Adipose tissue (tissue), 3 donors: ENCODE measurements at regions not wholly inside any gene's neighbourhood (a gene's known extent, or its start where the extent isn't known, plus 50 kb on each side); places are given as distances from the start of the nearest gene placed in this dataset.

Experiments
- H3K27ac ChIP-seq: one replicate; pipeline ENCODE4 v1.5.1; 2013; ENCODE audit warnings: low read depth, low read length
- WGBS, 3 donors: extraction: QIAGEN DNeasy Blood & Tissue Kit; methylation state at CpG; one replicate each; pipeline ENCODE4 v1.1.7; 2013; 5-methylcytosine and 5-hydroxymethylcytosine counted together
- donor health status: healthy with polysubstance abuse.
- donor health status: Bipolar disorder and iron deficiency.
- donor health status: healthy.

DNA sequence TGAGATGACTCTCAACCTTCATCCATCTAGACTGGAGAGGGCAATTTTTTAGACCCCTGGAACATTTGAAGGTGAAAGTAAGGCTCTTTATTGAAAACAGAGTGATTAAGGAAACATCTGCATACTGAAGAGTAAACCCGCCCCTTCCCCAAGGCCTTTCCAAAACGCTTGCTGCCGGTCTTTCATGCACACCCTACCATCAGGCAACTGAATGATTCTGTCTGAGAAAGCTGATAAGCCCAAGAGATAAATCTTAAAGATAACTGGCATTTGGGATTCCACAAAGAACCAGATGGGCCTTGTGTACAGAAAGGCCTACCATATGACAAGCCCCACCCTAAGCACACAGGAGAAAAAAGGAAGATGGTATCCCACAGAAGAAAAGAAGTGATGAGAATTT, 54.4 kb upstream of the PIK3R1 start:
- WGBS, 3 donors: 61 to 74% (median 69%) methylated on average over 3 of the region's 3 CpGs

DNA sequence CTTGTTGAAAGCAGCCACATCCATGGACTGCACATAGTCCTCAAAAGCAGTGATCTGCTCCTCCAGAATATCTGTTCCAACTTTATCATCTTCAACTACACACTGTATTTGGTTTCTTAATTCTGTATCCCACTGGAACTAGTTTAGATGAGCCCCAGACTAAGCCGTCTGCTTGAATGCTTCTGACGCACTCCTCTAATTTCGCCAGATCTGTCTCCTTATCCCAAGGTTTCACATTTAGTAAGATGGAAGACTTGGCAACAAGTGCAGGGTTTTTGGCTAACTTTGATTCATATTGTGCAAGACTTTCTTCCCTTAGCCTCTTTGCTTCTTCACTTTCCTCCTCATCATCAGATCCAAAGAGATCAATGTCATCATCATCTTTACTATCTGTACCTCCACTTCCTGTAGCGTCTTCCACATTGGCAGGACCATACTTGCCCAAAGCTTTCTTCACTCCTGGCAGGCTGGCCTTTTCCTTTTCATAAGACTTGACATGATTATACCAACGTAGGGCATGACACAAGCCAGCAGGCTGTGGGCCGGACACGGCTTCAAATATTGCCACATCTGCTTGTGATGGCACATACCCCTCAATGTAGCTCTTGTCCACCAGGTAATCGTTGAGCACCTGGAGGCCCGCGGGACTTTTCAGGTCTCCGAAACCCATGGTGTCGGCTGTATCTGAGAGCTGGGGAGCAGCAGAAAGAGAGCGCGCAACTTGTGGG, 56.2 kb upstream of the PIK3R1 start:
- WGBS, 3 donors: 85 to 95% (median 89%) methylated on average over 14 of the region's 14 CpGs
- H3K27ac ChIP-seq: no peak overlapping the region

More for the DNA sequence above, 54.4 kb upstream of the PIK3R1 start:
- H3K27ac ChIP-seq: no peak overlapping the region

DNA sequence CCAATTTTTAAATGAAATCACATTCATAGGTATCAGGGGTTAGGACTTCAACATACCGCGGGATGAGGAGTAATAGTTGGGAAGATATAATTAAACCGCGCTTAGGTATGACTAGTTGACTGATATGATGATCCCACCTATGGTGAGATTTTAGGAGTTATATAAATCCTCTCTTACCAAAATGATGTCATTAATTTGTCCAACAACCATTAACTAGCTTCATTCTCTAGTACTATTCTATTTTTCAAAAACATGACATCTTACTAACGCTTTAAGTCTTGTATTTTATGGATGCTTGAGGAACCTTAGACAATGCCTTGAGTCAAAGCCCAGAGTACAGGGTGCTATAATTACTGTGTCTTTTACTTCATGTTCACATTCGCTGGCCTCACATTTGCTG, 59.6 kb upstream of the PIK3R1 start:
- no peak overlapping the region for H3K27ac ChIP-seq
- WGBS, 3 donors: 89 to 99% (median 97%) methylated on average over 6 of the region's 6 CpGs

DNA sequence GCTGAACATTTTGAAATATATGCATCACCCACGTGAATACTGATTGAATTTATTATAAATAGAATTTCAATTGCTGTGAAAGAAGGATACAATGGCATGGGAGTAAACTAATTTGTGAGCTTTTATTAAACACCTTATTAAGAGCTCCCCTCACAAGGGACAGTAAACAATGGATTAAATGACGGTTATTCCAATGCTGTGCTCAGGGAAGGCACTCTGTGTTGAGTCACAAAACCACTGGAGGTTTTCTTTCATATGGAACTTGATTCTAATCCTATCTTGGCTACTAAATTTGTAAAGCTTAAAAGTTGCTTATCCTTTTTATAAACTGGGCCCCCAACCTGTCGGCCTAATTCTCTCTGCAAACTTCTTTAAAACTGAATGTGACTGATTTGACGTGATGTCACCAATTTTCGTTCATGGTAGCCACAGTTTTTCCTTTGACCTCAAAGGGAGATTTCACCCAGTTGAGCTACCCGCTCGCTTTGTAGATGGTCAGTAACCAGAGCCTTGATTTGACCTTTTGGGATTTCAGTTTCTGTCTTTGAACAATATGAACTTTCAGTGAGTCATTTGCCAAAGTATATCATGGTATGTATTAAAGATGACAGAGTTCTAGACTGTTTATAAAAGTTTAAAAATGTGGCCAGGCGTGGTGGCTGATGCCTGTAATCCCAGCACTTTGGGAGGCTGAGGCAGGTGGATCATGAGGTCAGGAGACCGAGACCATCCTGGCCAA, 61.3 kb upstream of the PIK3R1 start:
- no peak overlapping the region for H3K27ac ChIP-seq
- 82 to 96% (median 93%) methylated on average over 9 of the region's 9 CpGs for WGBS, 3 donors

DNA sequence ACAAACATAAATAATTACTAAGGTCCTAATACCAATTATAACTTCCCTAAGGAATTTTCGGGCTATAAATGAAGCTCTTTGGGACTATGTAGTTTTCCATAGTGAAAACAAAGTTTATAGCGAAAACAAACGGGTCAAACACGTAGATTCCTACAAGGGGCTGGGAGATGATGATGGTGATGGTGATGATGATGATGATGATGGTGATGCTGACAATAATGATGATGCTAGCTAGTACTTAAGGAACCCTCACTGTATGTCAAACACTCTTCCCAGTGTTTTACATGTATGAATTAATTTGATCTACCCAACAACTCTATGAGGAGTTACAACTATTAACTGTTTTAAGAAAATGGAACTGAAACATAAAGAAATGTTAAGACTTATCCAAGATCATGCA, 63.7 kb upstream of the PIK3R1 start:
- WGBS, 3 donors: 83 to 95% (median 94%) methylated on average over 4 of the region's 4 CpGs
- no peak overlapping the region for H3K27ac ChIP-seq

DNA sequence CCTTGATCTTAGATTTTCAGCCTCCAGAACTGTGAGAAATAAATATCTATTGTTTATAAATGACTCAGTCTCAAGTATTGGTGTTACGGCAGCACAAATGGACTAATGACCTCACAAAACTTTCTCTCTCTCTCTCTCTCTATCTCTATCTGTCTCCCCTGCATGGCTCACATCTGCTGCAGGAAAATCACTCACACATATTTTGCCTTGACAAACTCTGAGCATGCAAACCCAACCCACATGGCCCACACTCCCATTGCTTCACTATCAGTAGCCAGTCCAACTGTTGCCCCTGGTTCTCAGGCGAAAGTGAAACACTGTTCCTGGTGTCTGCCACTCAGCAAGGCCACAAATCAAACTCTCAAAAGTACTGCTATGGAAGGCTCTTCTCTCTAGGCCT, 66.4 kb upstream of the PIK3R1 start:
- 85 to 92% (median 89%) methylated on average over 2 of the region's 2 CpGs for WGBS, 3 donors
- no peak overlapping the region for H3K27ac ChIP-seq

DNA sequence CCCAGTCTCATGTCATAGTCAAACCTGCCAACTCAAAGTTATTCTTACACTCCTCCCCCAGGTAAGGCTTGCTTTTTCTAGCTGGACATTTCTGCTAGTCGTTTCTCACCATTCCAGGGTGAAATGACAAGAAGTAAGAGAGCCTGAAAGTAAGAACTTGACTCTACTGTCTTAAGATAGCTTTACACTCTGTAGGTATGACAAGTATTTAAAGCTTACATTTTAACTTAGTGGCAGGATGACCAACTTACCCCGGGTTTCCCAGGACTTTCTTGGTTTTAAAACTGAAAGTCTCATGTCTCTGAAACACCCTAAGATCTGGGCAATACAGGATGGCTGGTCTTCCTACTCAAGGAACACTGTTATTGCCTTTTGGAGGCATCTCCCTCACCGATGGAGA, 67.5 kb upstream of the PIK3R1 start:
- no peak overlapping the region for H3K27ac ChIP-seq
- WGBS, 3 donors: 69 to 88% (median 80%) methylated on average over 3 of the region's 3 CpGs

DNA sequence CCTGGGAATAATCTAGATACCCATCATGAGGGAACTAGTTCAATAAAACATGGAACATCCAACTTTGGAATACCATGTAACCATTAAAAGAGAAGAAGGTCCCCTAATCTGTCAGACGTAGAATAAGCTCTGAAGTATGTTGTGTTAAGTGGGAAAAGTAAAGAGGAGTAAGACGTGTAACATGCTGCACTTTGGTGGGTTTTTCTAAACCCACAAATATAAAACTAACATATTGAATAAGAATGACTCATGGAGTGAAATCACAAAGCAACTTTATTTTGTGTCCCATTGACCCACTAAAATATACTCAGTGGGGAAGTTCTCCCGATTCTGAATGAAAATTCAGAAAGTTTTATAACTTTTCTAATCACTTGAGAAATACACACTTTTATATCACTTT, 67.9 kb upstream of the PIK3R1 start:
- H3K27ac ChIP-seq: no peak overlapping the region
- WGBS, 3 donors: 75 to 91% (median 89%) methylated on average over 3 of the region's 3 CpGs

DNA sequence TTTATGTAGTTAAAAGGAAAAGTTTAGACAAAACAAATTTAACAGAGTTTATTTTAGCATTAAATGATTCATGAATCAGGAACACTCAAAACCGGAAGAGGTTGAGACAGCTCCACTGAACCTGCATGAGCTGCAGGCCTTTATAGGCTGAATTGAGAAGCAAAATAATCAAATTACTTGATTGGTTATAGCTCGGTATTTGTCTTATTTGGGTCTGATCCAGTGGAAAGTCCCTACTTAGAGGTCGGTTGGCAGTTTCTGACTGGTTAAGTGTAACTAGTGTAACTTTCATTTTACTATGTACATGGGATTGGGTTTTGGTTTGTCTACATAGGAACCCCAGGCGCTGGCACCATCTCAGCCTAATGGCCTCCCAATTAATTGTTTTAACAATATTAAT, 74.1 kb upstream of the PIK3R1 start:
- 64 to 70% (median 67%) methylated on average over 4 of the region's 4 CpGs for WGBS, 3 donors
- H3K27ac ChIP-seq: no peak overlapping the region

DNA sequence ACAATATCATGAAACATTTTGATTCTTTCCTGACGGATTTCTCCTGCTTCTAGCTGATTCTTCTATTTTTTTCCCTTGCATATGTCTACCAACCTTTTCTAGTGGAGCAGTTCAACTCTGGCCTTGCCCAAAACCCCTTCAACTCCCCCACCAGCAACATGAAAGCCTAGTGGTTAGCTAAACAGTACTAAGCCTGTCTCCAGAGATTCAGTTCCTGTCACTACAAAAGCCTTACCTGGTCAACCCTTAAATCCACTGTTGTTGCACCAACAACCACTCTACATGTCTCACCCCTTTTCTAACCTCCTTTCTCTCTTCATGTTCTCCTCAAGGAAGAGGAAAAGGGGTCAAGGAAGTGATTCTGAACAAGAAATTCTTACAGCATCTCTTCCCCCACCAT, 74.8 kb upstream of the PIK3R1 start:
- 82 to 94% (median 90%) methylated on average over 1 of the region's 1 CpG for WGBS, 3 donors
- H3K27ac ChIP-seq: no peak overlapping the region

DNA sequence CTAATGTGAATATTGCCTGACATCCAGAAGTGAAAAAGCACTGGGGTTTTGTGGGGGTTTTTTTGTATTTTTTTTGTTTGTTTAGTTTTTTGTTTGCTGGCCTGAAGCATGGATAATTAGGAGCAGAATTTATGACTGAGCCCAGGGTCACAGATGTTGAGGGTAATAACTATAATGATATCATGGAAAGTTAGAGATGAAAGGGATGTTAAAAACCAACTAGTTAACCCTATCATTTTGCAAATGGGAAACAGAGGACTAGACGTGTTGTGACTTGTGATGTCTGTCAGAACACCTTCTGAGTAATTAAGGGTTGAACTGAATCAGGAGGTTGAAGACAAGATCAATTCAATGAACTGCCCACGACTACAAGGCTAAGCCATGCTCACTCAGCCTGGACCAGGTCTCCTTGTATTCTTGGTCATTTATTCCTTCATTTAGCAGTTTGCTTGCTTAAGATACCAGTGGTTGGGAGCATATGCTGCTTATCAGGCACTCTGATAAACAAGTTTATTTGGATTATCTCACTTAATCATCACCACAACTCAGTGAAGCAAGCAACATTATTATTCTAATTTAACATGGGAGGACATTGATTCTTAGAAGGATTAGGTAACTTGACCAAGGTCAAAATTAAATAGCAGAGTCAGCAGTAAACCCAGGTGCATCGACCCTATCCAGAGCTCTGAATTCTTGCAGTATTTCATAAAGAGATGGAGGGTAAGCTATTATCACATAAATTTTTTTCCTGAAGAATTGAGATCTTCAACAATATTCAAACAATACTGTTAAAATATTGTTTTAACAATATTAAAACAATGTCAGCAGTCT, 75.7 kb upstream of the PIK3R1 start:
- WGBS, 3 donors: 68 to 89% (median 80%) methylated on average over 3 of the region's 3 CpGs
- H3K27ac ChIP-seq: no peak overlapping the region

DNA sequence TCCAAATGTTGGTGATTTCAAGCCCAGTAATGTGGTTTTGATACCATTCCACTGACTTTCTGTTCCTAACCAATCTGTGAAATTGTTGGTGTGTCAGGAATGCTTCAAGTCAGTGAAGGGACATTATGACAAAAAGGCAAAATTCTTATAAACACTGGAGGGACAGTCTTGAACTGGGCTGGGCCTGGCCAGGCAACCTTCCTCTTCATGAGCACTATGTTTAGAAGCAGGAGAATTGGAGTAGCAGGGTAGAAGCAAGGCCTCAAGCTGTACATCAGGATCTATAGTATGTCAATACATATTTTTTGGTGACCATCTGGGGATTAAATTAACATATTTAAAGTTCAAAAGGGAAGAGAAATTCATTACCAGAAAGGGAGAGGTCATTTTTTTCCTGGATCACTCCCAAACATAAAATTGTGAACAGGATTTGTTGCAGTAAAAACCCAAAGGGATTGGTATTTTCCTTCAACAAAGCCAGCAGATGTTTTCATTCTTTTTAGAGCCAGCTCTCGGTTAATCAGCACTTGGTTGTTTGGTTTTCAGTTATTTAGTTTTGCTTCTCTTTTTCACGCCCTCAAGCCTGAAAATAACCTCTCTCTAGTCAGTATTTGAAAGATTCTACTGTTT, 77.9 kb upstream of the PIK3R1 start:
- 53 to 61% (median 54%) methylated on average over 2 of the region's 2 CpGs for WGBS, 3 donors
- no peak overlapping the region for H3K27ac ChIP-seq

DNA sequence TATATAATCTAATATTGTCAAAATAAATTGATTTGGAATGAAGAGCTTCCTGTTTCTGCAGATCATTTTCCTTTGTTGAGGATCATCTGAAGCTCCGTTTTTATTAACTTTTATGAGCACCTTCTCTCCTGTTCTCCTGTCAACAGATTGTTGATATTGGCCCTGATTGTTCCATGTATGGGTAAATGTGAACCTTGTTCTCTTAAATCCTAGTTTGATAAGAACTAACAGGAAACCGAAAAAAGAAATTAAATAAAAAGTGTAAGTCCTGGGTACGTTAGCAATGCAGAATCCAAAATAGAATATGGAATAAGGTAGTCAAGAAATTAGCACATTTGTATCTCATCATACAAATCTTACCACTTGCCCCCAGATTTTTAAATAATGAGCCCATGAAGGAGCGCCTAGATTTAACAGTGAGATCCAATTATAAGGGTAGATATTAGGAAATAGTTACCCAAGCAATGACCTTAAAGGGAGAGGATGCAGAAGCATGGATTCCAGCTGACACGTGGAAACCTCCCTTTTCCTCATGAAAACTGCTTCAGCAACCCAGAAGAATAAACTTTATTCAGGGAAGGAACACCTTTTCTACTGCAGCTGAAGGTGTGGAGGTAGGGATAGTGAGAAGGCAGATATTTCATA, 80.8 kb upstream of the PIK3R1 start:
- H3K27ac ChIP-seq: no peak overlapping the region
- WGBS, 3 donors: 62 to 83% (median 83%) methylated on average over 5 of the region's 5 CpGs

DNA sequence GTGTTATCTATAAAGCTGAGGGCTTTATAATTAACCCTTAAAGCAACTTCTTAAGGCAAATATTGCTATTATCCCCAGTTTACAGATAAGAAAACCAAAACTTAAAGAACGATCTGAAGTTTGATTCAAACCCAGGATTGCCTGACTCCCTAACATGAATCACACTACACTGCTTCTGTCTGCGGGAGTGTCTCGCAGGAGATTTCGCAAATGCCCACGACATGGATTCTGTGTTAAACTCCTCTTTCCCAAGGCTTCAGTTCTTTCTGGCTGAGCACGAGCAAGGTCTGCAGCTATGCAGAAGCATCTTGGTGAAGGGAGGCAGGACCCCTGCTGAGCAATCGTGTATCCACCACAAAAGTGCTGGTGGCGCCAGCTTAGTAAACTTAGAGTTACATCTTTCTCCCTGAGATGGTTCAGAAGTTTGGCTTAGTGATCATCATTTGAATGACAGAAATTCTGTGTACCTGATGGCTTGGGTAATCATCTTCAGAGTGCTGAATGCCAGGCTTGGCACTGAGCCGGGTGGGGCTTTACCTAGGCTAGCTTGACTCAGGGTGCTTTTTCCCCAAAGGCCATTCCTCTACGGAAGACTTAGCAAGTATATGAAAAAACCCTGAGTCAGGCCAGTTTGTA, 81.4 kb upstream of the PIK3R1 start:
- WGBS, 3 donors: 82 to 86% (median 84%) methylated on average over 10 of the region's 10 CpGs
- H3K27ac ChIP-seq: no peak overlapping the region

DNA sequence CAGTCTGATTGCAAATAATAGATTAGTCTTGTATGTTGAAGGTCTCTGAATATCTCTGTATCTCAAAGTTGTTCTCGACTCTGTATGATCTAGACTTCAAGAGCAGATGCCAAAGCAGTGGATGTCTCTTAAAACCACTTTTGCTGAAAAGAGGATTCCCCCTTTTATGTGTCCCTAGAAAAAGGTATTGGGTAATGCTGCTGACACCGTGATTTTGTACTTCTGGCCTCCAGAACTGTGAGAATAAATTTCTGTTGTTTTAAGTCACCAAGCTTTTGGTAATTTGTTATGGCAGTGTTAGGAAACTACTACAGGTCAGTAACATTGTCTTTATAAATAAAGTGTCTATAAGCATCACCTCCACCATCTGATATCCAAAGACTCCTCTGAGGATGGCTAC, 85.3 kb upstream of the PIK3R1 start:
- no peak overlapping the region for H3K27ac ChIP-seq
- WGBS, 3 donors: 49 to 82% (median 72%) methylated on average over 2 of the region's 2 CpGs

DNA sequence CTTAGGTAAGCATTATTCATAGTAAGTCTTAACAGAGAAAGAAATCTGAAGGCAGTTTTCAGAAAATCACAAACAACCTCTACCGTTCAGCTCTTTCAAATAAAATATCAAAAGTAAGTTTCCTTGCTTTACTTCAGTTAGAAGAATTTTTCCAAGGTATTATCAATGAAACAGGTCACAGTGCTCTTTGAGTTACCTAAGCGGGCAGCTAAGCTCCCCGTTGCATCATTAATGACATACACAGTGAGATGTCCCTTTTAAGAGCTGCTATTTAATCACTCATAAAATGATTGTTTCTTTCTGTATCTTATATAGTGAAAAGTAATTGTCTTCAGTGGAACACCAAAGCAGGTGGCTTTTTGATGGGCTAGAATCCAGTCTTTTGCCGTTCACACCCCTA, 86.2 kb upstream of the PIK3R1 start:
- WGBS, 3 donors: 80 to 93% (median 85%) methylated on average over 4 of the region's 4 CpGs
- no peak overlapping the region for H3K27ac ChIP-seq

DNA sequence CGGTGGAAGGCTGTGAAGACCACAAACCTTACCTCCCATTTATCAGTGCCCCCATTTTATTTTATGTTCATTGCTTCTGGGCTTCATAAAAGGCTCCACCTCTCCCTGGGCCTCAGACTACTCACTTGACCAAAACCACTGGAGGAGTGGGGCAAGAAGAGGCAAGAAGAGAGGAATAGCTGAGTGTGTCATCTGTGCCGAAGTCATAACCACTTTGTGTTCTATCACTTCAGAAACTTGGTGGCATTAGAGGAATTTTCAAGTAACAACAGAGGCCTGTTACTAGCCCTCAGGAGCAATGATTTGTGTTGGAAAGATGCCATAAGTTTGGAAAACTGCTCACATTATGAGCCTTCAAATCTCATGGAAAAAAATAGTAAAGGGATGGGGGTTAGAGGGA, 88.7 kb upstream of the PIK3R1 start:
- 91 to 98% (median 94%) methylated on average over 2 of the region's 2 CpGs for WGBS, 3 donors
- no peak overlapping the region for H3K27ac ChIP-seq
